GM18873 (cell line): ENCODE measurements at regions not wholly inside any gene's neighbourhood (a gene's known extent, or its start where the extent isn't known, plus 50 kb on each side); places are given as distances from the start of the nearest gene placed in this dataset.

Source experiments
- ATAC-seq: cut with Tn5 transposase; IDR thresholded peaks from one replicate; pipeline ENCODE4 v1.9.1; 2021; ENCODE audit warnings: mild to moderate bottlenecking, moderate library complexity, moderate number of reproducible peaks; ENCODE audit not compliant: unreplicated experiment, low FRiP score

DNA sequence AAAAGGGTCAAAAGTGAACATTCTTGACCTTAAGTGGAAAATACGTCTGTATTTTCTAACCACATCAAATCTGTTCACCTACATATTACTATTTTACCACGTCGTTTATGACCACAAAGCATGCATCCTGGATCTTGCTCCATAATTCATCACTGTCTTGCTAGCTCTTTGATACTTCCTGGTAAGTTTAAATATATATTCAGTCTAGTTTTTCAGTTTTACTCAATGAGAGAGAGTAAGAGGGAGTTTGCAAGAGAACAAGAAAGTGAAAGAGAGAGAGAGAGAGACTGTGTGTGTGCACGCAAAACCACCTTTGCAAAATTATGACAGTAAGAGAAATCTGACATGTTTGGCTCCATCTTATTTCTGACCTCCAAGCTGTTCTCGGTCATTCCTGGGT, 173.7 kb upstream of the GALNTL6 start:
- peak; percentile 95 for ATAC-seq

DNA sequence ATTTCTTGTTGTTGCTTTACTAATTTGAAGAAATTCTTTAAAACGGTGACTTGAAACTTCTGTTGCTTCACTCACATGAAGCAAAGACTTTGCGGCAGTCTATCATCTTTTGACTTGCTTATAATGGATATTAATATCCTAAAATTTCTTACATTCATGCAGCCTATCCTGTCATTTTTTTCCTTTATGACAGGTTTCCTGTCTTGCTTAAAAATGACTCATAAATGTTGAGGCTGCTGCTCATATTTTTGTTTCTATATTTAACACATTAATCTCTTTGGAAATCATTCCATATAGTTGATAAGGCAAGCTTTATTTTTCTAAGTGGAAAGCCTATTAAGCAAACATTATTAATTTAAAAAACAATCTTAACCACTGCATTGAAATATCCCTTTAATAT, 176.6 kb upstream of the GALNTL6 start:
- no peak for ATAC-seq

DNA sequence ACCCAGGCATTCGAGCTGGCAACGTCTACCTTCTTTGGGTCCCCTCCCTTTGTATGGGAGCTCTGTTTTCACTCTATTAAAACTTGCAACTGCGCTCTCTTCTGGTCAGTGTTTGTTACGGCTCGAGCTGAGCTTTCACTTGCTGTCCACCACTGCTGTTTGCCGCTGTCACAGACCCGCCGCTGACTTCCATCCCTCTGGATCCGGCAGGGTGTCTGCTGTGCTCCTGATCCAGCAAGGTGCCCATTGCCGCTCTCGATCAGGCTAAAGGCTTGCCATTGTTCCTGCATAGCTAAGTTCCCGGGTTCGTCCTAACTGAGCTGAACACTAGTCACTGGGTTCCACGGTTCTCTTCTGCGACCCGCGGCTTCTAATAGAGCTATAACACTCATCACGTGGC, 183.5 kb upstream of the GALNTL6 start:
- no peak for ATAC-seq

DNA sequence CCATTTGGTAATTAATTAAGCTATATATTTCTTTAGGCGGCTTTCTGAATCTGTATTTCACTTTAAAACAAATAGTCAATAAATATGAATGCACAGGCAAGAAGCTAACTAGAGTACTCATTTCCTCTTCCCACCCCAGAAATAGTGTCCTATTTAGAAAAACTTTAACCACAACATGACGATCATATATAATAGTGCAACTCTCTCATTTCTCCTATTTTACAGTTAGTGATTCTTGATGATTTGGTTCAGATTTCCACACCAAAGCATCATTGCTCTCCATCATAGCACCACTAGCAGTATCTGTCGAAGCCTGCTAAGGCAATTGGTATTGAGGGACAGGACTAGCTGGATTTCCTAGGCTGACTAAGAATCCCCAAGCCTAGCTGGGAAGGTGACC, 184.0 kb upstream of the GALNTL6 start:
- ATAC-seq, result peak; percentile 86

DNA sequence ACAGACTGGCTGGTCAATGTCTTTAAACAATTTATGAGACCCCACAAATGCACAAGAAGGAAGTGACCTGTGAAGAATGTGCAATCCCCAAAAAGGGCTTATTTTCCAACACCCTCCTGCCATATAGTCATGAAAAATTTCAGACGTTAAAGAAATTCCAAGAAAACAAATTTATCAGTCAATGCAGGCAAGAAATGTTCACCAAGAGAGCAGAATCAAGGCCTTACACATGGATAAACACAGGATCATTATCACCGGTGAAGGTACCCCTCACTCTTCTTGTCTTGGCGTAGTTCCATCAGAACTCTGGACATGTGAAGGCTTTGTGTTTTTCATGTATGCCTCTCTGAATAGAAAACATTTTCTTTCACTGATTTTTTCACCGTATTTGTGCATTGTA, 186.7 kb upstream of the GALNTL6 start:
- ATAC-seq, result no peak

DNA sequence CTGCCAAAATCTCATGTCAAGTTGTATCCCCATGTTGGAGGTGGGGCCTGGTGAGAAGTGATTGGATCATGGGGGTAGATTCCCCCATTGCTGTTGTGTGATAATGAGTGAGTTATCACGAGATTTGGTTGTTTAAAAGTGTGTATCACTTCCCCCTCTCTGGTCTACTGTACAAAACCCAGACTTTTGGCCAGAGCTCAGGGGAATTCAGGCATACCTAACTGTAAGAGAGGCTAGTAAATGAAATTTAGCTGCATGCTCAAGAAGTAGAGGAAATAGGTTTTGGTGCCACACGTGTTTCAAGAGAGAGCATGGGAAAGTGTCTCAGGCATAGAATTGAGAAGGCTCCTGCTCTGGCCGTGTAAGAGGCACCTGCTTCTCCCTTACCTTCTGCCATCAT, 190.5 kb upstream of the GALNTL6 start:
- ATAC-seq, result no peak

DNA sequence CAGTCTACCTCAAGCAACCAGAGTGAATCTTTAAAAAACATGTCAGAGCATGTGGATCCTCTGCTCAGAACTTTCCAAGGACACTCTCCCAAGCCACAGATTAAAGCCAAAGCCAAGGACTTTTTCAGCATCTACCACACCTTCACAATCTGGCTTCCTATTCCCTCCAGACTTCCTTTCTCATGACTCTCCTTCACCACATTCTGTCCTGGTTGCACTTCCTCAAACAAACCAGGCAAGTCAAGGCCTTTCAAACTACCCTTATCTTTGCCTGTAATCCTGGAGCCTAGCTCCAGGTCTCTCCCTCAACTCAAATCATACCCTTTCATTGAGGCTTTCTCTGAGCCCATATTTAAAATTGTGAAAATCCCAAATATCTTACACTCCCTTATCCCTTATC, 191.6 kb upstream of the GALNTL6 start:
- no peak for ATAC-seq

DNA sequence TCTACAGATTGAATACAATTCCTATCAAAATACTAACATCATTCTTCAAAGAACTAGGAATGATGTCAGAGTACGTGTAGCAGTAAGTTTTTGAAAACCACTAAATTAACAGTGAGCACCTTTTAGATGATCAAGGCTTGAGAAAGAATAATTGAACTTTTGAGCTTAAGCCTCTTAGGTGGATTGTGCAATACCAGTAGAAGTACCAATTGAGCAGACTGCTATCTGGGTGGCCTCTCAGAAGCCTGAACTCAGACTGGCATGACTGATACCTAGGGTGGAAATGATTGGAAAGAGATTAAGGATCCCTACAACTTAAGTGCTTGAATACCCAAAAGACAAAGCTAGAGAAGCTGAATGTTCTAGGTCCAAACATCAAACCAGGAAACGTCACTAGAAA, 200.3 kb upstream of the GALNTL6 start:
- no peak for ATAC-seq

DNA sequence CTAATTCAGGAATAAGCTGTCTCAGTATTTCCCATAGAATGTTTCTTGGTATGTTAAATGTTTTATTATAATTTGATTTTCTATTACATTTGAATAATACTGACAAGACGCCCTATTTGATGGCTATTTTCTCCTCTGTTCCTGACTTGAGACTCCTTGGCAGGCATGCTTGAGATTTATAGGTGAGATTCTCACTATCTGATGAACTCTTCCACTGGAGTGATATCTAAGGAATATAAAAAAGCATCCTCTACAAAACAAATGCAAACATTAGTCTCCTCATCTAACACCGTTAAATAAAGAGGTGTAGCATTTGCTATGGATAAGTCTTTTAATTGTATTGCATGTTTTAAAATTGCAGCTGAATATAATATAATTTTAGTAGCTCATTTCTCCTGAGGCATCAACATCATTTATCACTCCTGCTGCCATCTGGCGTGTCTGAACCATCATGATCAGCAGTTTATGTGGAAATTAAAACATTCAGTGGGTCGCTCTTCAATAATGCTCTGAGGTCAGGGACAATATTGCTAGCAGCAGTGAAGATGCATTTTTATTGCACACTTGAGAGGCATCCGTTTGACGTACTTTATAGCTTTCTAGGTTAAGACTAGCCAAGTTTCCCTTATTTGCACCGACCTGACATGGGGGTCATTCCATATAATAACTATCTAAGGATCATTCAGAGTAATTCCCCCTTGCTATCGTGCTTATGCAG, 210.4 kb upstream of the GALNTL6 start:
- no peak for ATAC-seq

DNA sequence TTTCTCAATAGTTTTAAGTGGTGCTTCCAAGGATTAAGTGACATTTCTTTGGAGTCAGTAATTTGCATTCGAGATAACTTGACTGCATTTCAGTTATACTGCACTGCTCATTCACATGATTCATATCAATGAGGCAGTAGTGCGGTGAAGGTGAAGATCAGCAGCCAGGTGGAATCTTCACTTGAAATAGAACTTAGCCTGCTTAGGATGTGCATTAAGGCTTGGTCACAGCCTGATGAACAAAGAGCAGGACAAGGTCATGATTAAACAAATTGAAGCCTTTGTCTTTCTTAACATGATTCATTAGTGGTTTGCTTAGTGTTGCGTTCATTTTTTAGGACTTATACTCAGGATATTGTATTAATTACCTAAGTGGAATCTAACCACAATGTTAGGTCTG, 212.1 kb upstream of the GALNTL6 start:
- ATAC-seq, result no peak

DNA sequence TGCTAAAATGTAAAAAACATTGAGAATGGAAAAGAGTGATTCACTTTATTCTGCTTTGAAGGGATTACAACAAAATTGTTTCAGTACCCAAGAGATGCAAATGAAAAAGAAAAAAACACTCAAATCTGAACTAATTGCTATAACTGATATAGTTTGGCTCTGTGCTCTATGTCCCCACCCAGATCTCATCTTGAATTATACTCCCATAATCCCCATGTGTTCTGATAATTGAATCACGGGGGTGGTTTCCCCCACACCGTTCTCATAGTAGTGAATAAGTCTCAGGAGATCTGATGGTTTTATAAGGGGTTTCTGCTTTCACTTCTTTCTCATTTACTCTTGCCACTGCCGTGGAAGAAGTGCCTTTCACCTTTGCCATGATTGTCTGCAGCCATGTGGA, 213.6 kb upstream of the GALNTL6 start:
- ATAC-seq, result no peak

DNA sequence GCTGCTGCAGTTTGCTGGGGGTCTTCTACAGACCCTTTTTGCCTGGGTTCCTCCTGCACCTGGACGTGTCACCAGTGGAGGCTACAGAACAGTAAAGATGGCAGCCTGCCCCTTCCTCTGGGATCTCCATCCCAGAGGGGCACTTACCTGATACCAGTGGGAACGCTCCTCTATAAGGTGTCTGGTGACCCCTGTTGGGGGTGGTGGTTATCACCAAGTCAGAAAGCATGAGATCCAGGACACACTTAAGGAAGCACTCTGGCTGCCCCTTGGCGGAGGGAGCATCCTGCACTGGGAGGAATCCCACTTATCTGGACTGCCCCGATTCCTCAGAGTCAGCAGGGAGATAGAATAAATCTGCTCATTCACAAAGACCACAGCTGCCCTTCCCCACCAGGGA, 218.9 kb upstream of the GALNTL6 start:
- ATAC-seq, result no peak

DNA sequence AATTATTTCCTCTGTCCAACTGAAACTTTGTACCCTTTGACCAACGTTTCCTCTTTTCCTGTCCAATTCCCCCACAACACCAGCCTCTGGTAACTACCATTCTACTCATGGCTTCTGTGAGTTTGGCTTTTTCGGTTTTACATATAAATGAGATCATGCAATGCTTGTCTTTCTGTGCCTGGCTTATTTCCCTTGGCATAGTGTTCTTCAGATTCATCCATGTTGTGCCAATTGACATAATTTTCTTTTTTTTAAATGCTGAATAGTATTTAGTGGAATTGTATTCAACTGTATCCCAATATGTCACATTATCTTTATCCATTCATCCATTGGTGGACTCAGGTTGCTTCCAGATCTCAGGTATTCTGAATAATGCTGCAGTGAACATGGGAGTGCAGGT, 222.5 kb upstream of the GALNTL6 start:
- ATAC-seq, result no peak

DNA sequence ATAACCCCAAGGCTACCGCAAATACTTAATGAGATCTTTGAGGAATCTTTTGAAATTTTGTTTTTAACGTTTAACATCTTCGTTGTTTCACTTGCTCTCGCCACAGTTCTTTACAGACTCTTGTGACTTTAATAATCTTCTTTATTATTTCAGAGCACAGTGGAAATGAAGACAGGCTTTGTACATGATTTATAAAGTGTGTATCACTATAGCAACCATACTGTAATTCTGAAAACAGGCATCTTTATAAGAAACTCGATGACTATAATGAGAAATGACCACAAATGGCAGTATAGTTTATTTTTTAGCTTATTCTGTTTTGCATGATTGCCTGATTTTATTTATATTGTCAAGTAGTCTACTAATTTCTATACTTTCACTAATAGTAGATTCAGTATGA, 224.4 kb upstream of the GALNTL6 start:
- ATAC-seq, result no peak

DNA sequence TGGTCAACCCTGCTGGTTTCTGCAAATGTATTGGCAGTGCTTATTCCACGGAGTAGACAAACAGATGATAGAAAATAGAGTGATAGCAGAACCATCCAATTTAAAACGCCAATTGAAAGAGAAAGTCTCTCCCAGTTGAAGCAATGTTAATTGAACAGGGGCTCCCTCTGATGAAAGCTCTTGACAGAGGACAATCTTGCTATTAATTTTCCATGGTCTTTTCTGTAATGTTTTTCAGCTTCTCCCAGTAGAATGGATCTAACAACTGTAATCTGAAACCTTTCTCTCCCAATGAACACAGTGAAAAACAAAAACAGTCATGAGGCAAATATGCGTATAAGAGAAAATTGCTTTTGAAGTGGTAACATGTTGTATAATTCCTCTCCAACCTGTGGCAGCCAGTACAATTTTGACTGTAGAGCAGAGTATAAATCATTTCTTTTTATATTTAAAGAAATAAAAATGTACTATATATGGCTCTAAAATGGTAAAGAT, 225.1 kb upstream of the GALNTL6 start:
- no peak for ATAC-seq

DNA sequence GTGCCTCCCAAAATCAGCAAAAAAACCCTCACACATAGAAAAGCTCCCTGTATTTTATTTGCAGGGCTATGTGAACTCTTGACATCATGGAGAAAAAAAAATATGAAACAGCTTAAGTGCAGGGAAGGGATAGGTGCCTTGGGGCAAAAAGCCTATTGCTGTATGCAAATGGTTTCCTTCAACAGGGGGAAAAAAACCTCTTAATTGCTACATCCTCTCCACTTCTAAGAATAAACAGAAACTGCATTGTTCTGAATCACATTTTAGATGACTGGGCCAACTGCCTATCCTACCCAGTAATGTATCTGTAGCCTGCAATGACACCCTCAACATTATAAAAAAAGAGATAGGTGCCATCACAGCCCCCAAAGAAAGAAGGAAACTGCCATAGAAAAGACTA, 229.4 kb upstream of the GALNTL6 start:
- ATAC-seq, result no peak

DNA sequence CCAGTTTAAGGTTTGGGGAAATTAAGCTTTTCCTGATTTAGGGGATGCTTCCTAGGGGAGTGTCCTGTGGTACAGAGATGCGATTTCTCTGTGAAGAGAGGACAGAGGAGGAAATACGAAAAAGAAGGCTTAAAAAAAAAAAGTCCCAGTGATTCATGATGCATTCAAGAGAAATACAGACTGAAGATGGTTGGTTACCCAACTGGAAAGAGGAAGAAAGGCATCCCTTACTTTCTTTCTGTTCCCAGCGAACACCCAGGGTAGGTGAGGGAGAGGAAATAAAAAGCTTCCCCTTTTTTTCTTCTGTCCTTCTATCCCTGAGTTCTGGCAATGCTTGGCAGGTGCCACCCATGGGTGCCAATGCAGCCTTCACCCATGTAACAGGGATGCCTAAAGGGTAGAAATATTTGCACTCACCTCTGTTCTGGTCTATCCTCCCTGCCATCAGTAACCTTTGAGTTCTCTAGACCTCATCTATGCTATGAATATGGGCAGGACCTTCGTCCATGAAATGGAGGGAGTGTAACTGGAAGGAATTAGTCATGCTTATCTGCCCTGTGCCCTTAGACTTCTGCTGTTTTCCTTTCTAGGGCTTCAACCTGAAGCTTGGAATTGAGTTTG, 230.1 kb upstream of the GALNTL6 start:
- no peak for ATAC-seq

DNA sequence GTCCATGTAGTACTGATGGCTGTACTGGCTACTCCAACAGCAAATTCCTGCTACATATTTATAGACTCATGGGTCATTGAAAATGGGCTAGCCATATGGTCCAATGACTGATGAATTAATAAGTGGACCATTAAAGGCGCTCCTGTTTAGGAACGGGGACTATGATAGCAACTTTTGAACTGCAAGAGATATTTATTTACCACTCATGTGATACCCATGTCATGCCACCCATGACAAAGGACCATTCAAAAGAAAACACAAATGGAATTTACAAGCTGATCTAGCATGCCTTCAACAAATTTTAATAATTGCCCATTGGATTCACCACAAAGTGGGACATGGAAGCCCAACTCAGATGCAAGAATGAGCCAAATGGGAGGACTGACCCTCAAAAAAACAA, 240.0 kb upstream of the GALNTL6 start:
- ATAC-seq, result no peak

DNA sequence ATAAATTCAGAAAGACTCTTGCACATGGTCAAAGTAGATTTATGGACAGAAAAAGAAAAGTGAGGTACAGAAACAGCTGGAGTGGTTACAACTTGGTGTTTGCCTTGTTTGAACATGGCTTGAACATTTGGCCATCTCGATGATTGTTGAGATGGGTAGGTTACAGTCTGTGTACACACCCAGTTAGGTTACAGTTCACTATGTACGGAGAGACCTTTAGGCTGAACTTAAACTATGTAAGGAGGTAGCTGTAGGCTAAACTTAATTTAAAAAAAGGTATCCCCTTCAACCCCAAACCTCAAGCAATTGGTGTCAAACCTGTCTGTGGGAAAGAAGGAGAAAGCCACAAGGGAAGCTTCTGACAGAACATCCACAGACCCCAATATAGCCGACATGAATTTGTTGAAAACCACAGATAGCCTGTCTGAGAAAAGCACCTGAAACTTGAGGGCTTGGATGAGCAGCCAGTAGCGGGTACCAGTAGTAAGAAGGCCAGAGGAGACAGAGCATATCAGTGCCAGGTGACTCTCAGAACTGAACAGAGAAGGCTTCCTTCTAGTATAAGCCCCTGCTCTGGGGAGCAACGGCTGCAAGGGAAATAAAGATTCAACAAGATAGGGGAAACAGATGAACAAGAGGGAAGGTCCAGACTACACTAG, 247.9 kb upstream of the GALNTL6 start:
- no peak for ATAC-seq

DNA sequence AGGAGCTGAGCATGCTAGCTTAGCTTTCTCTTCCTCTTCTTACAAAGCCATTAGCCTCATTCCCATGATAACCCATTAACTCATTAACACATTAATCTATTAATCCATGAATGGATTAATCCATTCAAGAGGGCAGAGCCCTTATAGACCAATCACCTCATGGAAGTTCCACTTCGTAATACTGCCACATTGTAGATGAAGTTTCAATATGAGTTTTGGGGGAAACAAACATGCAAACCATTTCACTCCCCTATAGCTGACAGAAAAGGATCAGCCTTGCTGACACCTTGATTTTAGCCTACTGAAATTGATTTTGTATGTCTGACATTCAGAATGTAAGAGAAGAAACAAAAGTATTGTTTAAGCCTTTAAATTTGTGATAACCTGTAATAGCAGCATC, 251.8 kb upstream of the GALNTL6 start:
- peak; percentile 64 for ATAC-seq

DNA sequence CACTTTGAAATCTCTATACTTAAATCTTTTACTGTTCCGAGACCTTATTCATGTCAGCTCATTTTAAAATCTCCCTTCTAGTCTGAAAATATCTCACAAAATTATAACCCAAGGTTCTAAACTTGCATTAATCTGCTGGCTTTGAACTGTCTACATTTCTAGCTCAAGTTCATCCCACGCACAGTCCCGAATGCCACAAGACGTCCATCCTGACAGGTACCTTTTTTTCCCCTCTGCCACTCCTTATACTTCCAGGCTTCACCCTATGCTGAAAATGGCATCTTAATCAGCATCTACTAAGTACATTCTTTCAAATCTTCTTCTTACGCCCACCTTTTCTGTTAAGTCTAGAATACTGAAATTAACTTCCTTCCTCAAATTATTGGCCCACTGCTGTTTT, 259.2 kb upstream of the GALNTL6 start:
- no peak for ATAC-seq

DNA sequence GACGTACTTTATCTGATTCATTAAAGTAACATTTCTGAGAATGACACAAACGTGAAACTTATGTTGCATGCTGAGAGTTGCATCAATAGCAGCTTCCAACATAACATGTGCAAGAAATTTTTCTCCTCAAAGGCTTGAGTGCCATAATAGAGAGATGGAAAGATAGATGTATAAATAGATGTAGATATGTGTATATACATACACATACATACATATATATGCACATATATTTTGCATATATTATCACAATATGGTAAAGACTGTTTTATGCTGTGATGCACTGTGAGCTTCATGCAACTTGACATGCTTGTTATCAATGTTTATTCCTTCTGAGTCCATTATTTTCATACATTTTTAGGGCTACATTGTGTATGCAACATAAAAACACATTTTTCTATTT, 270.6 kb upstream of the GALNTL6 start:
- ATAC-seq, result no peak
